PC-9 (cell line): ENCODE measurements at regions not wholly inside any gene's neighbourhood (a gene's known extent, or its start where the extent isn't known, plus 50 kb on each side); places are given as distances from the start of the nearest gene placed in this dataset.
A peak's percentile ranks its signal among the peaks of the same experiment; 100 is the strongest.

Experiments
- BruUV-seq: library from RNA; stranded (reverse); fragments of 400-500 nt; replicated peaks from 2 replicates; lab custom pipeline; 2021; lab: Mats Ljungman, UMichigan
- CTCF ChIA-PET: fragments of 300-600 bp; sonication (Branson Sonifier 250); formaldehyde crosslinking; loops from one replicate; lab custom pipeline; 2022; ENCODE audit warnings: antibody characterized with exemption; lab: Charles Lee
- POLR2A ChIA-PET: fragments of 300-600 bp; sonication (Branson Sonifier 250); formaldehyde crosslinking; loops from one replicate; lab custom pipeline; 2022; ENCODE audit warnings: antibody characterized with exemption; ENCODE audit not compliant: unreplicated experiment; lab: Charles Lee
- DNase-seq, 2 experiments: peaks; one replicate each; pipeline versions ENCODE4 v3.0.0 to v3.0.0-alpha.2; 2015 to 2022; ENCODE audit warnings: mixed read lengths in 1 of 2
- H2AFZ ChIP-seq: fragments of 200-600 bp; sonication (generic); 2 replicates; pipeline ENCODE4 v1.8.1; 2017; ENCODE audit warnings: antibody characterized with exemption
- H3F3A ChIP-seq: fragments of 200-600 bp; sonication (generic); 2 replicates; pipeline ENCODE4 v1.8.1; 2017; ENCODE audit warnings: antibody characterized with exemption, mild to moderate bottlenecking, low read depth; ENCODE audit not compliant: insufficient read depth
- H3K27ac ChIP-seq: fragments of 200-600 bp; sonication (generic); 2 replicates; pipeline ENCODE4 v1.6.1; 2016; ENCODE audit warnings: mixed run types
- H3K27me3 ChIP-seq: fragments of 200-600 bp; sonication (generic); 2 replicates; pipeline ENCODE4 v1.6.1; 2016; ENCODE audit warnings: low read depth, mixed run types; ENCODE audit not compliant: insufficient read depth
- H3K36me3 ChIP-seq: fragments of 200-600 bp; sonication (generic); 2 replicates; pipeline ENCODE4 v1.6.1; 2016; ENCODE audit warnings: low read depth, mixed run types
- H3K4me1 ChIP-seq: fragments of 200-600 bp; sonication (generic); replicated peaks from 2 replicates; pipeline ENCODE4 v1.6.1; 2016; ENCODE audit warnings: mixed run types; ENCODE audit not compliant: insufficient read depth
- H3K4me2 ChIP-seq: fragments of 200-600 bp; sonication (generic); 2 replicates; pipeline ENCODE4 v1.6.1; 2017; ENCODE audit warnings: mixed run types
- H3K4me3 ChIP-seq: fragments of 200-600 bp; sonication (generic); 2 replicates; pipeline ENCODE4 v1.6.1; 2016; ENCODE audit warnings: mixed run types
- H3K79me2 ChIP-seq: fragments of 200-600 bp; sonication (generic); 2 replicates; pipeline ENCODE4 v1.6.1; 2017; ENCODE audit warnings: low read depth, mixed run types
- H3K9me2 ChIP-seq: fragments of 200-600 bp; sonication (generic); 2 replicates; pipeline ENCODE4 v1.8.1; 2017; ENCODE audit warnings: mild to moderate bottlenecking; ENCODE audit not compliant: insufficient read depth
- H3K9me3 ChIP-seq: fragments of 200-600 bp; sonication (generic); 2 replicates; pipeline ENCODE4 v1.8.1; 2016; ENCODE audit warnings: low read depth; ENCODE audit not compliant: insufficient read depth
- H4K20me1 ChIP-seq: fragments of 200-600 bp; sonication (generic); 2 replicates; pipeline ENCODE4 v1.8.1; 2017; ENCODE audit not compliant: insufficient read depth
- CTCF ChIP-seq: fragments of 200-600 bp; sonication (generic); conservative IDR thresholded peaks from 2 replicates; pipeline ENCODE4 v1.6.1; 2017; ENCODE audit warnings: mixed run types, antibody characterized with exemption, mild to moderate bottlenecking, moderate library complexity
- EZH2 ChIP-seq: fragments of 200-600 bp; sonication (generic); IDR thresholded peaks from 2 replicates; pipeline ENCODE4 v1.8.0; 2017; ENCODE audit warnings: antibody characterized with exemption, low read depth
- intact Hi-C: fragments of 100-400 bp; cut with micrococcal nuclease; formaldehyde crosslinking; loops from one replicate; pipeline ENCODE4 v1.10.0; 2022; ENCODE audit not compliant: unreplicated experiment

DNA sequence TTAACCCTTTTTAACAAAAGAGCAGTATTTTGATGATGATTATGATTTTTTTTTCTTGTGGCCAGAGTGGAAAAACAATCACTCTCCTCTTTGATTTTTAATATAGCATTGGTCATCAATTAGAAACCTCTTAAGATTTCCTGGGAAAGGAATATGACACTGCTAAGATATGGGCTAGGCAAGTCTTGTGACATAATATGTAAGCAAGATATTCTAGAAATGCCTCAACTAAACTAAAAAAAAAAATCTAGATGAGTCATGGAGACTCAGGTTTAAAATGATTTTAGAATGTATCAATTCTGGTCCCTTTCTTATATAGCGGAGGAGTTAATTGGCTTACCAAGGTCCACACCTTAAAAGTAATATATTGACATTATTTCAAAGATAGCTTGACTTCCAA, 60.3 kb upstream of the JUN start:
- Histone ChIP-seq H3K27me3 (no peaks in the 10 kb centered on the region), H3K36me3 (no peaks in the 10 kb centered on the region), H3K79me2 (no peaks in the 10 kb centered on the region), H3K4me2 (peak overlapping the region; percentile 10; the same call in 1 of the 2 replicates), H3K9me3 (no peaks in the 10 kb centered on the region), H2AFZ (no peak overlapping the region), H3F3A (peaks cover 48% of the 10 kb centered on the region), H3K9me2 (no peaks in the 10 kb centered on the region), H3K4me3 (no peak overlapping the region), H3K4me1 (peaks cover 68% of the 10 kb centered on the region), H4K20me1 (no peaks in the 10 kb centered on the region), H3K27ac (peak overlapping the region; percentile 70)
- POLR2A ChIA-PET, result interaction anchor here (0.8 kb wide), 1 partner anchor 350 kb away, joined by 6 read pairs; no protein-coding TSS in a partner anchor
- no TSS peak for BruUV-seq
- peak in 1 of 2 experiments; percentile 73 for DNase-seq
- intact Hi-C loops, result no loop called here
- no peak for TF ChIP-seq EZH2
- no peak for TF ChIP-seq CTCF
- CTCF ChIA-PET, result no interaction called here

DNA sequence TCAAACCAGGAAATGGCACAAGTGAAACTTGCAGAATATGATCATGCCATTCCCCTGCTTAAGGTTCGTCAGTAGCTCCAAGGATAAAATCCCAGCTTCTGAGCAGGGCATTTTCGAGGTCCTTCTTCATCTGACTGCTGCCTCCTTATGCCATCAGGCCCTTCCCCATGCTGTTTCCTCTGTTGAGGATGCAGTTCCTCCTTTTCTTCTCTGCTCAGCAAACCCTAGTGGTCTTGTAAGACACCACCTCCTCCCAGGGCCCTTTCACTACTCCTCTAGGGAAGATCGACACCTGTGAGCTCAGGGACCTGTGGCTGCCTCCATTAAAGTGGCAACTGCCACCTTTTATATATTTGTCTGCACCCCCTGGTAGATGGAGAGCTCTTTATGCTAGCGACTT, 62.1 kb upstream of the JUN start:
- Histone ChIP-seq H3K9me3 (no peaks in the 10 kb centered on the region), H4K20me1 (no peaks in the 10 kb centered on the region), H2AFZ (no peak overlapping the region), H3K27ac (no peak overlapping the region), H3K27me3 (no peaks in the 10 kb centered on the region), H3K4me1 (peaks cover 68% of the 10 kb centered on the region), H3K79me2 (no peaks in the 10 kb centered on the region), H3K4me3 (no peak overlapping the region), H3K36me3 (no peaks in the 10 kb centered on the region), H3K4me2 (no peak overlapping the region), H3F3A (peaks cover 48% of the 10 kb centered on the region), H3K9me2 (no peaks in the 10 kb centered on the region)
- no peak for DNase-seq
- POLR2A ChIA-PET, result interaction anchor here (0.6 kb wide), 1 partner anchor 27 kb away, joined by 3 read pairs; no protein-coding TSS in a partner anchor
- CTCF ChIA-PET, result no interaction called here
- BruUV-seq, result no TSS peak
- no peak for TF ChIP-seq CTCF
- no peak for TF ChIP-seq EZH2
- intact Hi-C loops, result no loop called here

GRCh38 chr1:58848818-58849411, 65.1 kb upstream of the JUN start:
- H3K9me3 ChIP-seq, result no peaks in the 10 kb centered on the region
- H3K79me2 ChIP-seq, result no peaks in the 10 kb centered on the region
- peaks cover 59% of the 10 kb centered on the region for H3K4me1 ChIP-seq
- BruUV-seq, result TSS peak; percentile 99
- H3K4me3 ChIP-seq, result peak overlapping the region; percentile 27
- peak overlapping the region; percentile 69 for H3K4me2 ChIP-seq
- peak overlapping the region; percentile 18; the same call in 1 of the 2 replicates for H2AFZ ChIP-seq
- H3K36me3 ChIP-seq, result no peaks in the 10 kb centered on the region
- H4K20me1 ChIP-seq, result no peaks in the 10 kb centered on the region
- peak; percentile 95 to 98 for DNase-seq
- H3K27me3 ChIP-seq, result no peaks in the 10 kb centered on the region
- intact Hi-C loops, result loop anchor here (1.0 kb wide), 4 partner anchors 32 to 64 kb away; no protein-coding TSS in a partner anchor
- POLR2A ChIA-PET, result interaction anchor here (0.6 to 1.7 kb wide), 9 partner anchors 17 to 908 kb away, joined by 3 to 8 read pairs (median 5); partner anchors contain the start of gene JUN
- CTCF ChIA-PET, result interaction anchor here (0.5 to 0.9 kb wide), 2 partner anchors 26 to 79 kb away, joined by 4 read pairs; no protein-coding TSS in a partner anchor
- no peaks in the 10 kb centered on the region for H3K9me2 ChIP-seq
- peaks cover 52% of the 10 kb centered on the region for H3F3A ChIP-seq
- peak overlapping the region; percentile 92 for H3K27ac ChIP-seq
- TF ChIP-seq EZH2, result no peak
- no peak; the same call in 1 of the 2 replicates for TF ChIP-seq CTCF
